ENCODE measurements at regions not wholly inside any gene's neighbourhood (a gene's known extent, or its start where the extent isn't known, plus 50 kb on each side); places are given as distances from the start of the nearest gene placed in this dataset.

GRCh38 chr7:88095-88926 is 104.1 kb upstream of the FAM20C start:
- TF ChIP-seq CTCF (IDR thresholded peaks at IDR 0.05) (no peak), POLR2A (IDR thresholded peaks at IDR 0.05) (no peak)
